CD4-positive, alpha-beta T cell treated with Interleukin-12 subunit alpha and Interleukin-12 subunit beta, for 1 hour (primary cell): ENCODE measurements at regions not wholly inside any gene's neighbourhood (a gene's known extent, or its start where the extent isn't known, plus 50 kb on each side); places are given as distances from the start of the nearest gene placed in this dataset.
"Not testable (repeated sequence)": the region's sequence is repeated elsewhere in the genome, so short reads cannot be mapped to it uniquely, and the experiment has no call there.

Experiments used
- DNase-seq: peaks from one replicate; pipeline ENCODE4 v3.0.0-alpha.2; 2020

- DNase-seq, result no peak
Measured at GRCh38 chr20:48398506-48399449, 429.0 kb downstream of the PREX1 start.

GRCh38 chr20:48396981-48397861 lies 430.6 kb downstream of the PREX1 start:
- DNase-seq, result not testable (repeated sequence)

GRCh38 chr20:48395816-48396546 lies 431.8 kb downstream of the PREX1 start:
- no peak for DNase-seq

- DNase-seq, result no peak
Measured at GRCh38 chr20:48394415-48395081, 433.3 kb downstream of the PREX1 start.

- DNase-seq, result no peak
Measured at GRCh38 chr20:48393737-48394314, 434.0 kb downstream of the PREX1 start.

GRCh38 chr20:48393311-48393685 lies 434.5 kb downstream of the PREX1 start:
- DNase-seq, result no peak

GRCh38 chr20:48392407-48393310 lies 435.1 kb downstream of the PREX1 start:
- DNase-seq, result no peak

GRCh38 chr20:48390981-48391380 lies 436.8 kb downstream of the PREX1 start:
- no peak for DNase-seq

- DNase-seq, result no peak
Measured at GRCh38 chr20:48387675-48388074, 440.1 kb downstream of the PREX1 start.

- no peak for DNase-seq
Measured at GRCh38 chr20:48385527-48385926, 442.3 kb downstream of the PREX1 start.

- no peak for DNase-seq
Measured at GRCh38 chr20:48385114-48385513, 442.7 kb downstream of the PREX1 start.

GRCh38 chr20:48384147-48384818 lies 443.5 kb downstream of the PREX1 start:
- peak; percentile 0 for DNase-seq

GRCh38 chr20:48383252-48383651 lies 444.5 kb downstream of the PREX1 start:
- DNase-seq, result no peak

GRCh38 chr20:48382304-48382703 lies 445.5 kb downstream of the PREX1 start:
- DNase-seq, result no peak

GRCh38 chr20:48381353-48382120 lies 446.3 kb downstream of the PREX1 start:
- no peak for DNase-seq

- no peak for DNase-seq
Measured at GRCh38 chr20:48380661-48381060, 447.1 kb downstream of the PREX1 start.

- no peak for DNase-seq
Measured at GRCh38 chr20:48378976-48379675, 448.7 kb downstream of the PREX1 start.

- DNase-seq, result no peak
Measured at GRCh38 chr20:48377940-48378339, 449.9 kb downstream of the PREX1 start.

- no peak for DNase-seq
Measured at GRCh38 chr20:48375804-48376203, 452.0 kb downstream of the PREX1 start.
